NCI-H1694 treated with DMSO at 0.1 percent for 48 hours (cell line): ENCODE measurements at regions not wholly inside any gene's neighbourhood (a gene's known extent, or its start where the extent isn't known, plus 50 kb on each side); places are given as distances from the start of the nearest gene placed in this dataset.
"Not testable (repeated sequence)": the region's sequence is repeated elsewhere in the genome, so short reads cannot be mapped to it uniquely, and the experiment has no call there.

Experiments
- DNase-seq: peaks from one replicate; lab custom pipeline; 2025; lab: John Stamatoyannopoulos, UW

GRCh38 chr1:199044191-199044590 lies 405.4 kb downstream of the PTPRC start:
- DNase-seq, result no peak

- no peak for DNase-seq
These were observed 407.8 kb downstream of the PTPRC start for GRCh38 chr1:199046618-199047017.

GRCh38 chr1:199054694-199055093 lies 415.9 kb downstream of the PTPRC start:
- no peak for DNase-seq

- no peak for DNase-seq
These were observed 418.5 kb downstream of the PTPRC start for GRCh38 chr1:199057322-199057721.

DNA sequence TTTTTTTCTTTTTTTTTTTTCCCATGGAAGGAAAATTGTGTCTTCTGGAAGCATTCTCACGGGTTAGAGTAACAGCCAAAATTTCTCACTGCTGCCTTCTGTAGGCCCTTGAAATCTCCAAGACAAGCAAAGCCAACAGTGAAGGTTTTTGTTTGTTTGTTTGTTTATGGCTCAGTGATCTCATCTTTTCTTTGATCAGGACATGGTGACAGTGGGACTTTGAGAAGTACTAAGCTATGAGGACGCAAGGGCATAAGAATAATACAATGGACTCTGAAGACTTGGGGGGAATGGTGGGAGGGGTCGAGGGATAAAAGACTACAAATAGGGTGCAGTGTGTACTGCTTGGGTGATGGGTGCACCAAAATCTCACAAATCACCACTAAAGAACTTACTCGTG lies 419.4 kb downstream of the PTPRC start:
- no peak for DNase-seq

DNA sequence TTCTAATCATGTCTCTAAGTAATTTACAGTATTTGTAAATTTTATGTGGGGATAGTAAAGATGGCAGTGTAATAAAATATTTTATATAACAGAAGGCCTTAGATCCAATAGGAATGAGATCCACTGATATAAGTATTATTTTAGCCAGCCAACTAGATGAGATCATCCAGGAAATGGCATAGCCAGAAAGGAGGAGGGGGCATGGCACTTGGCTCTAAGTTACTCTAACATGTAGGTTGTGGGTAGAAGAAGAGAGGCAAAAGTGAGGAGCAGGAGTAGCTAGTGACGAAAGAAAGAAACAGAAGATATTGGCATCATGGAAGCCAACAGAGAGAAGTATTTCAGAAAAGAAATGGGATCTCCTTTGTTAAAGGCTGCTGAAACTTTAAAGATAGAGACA lies 426.1 kb downstream of the PTPRC start:
- DNase-seq, result no peak

GRCh38 chr1:199067483-199067882 lies 428.6 kb downstream of the PTPRC start:
- DNase-seq, result no peak

DNA sequence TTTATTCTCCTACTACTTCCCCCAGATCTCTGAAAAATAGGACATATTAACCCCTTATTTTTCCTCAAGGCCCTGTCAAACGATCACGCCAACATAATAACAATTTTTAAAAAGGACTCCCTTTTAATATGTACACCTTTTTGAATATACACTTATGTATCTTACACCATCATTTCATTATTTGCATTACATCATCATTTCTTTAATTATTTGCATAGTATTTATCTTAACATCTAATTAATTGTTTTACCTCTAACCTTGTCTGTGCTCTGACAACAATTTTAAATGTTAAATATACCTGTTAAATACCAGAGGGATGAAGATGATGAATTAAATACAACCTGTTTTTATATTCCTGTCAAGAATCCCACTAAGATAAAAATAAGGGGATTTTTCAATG lies 432.2 kb downstream of the PTPRC start:
- DNase-seq, result no peak

DNA sequence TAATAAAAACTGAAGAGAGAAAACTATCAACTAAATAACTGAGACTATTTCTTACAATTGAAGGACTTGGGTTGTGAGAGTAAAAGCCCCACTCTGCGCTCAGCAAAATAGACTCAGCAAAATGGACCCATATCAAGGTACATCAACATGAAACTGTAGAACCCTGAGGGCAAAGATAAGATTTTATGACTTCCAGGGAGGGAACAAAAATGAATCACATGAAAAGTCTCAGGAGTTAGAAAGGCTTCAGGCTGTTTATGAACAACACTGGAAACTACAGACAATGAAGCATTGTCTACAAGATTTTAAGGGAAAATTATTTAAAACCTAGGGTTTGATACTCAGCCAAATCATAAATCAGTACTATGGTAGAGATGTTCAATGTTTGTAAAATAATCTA lies 434.3 kb downstream of the PTPRC start:
- no peak for DNase-seq

GRCh38 chr1:199075792-199076191 lies 437.0 kb downstream of the PTPRC start:
- DNase-seq, result no peak

DNA sequence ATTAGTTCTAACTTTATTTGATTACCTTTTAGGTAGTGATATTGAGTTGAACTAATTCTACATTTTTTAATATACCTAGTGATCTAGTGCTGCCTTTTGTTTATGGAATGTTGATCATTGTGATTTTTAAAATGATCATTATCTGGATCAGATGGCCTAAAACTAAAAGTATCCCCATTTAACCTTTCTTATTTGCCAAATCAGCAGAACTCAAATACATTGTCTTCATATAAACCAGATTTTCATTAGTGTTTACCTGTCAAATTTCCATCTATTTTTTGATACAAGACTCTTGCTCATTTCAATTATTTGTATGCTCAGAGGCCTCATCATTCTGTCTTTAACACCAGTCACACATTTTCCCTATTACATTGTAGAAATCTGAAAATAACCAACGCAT lies 441.2 kb downstream of the PTPRC start:
- DNase-seq, result no peak

GRCh38 chr1:199081739-199082138 lies 442.9 kb downstream of the PTPRC start:
- DNase-seq, result no peak

GRCh38 chr1:199082778-199083389 lies 444.0 kb downstream of the PTPRC start:
- DNase-seq, result no peak

DNA sequence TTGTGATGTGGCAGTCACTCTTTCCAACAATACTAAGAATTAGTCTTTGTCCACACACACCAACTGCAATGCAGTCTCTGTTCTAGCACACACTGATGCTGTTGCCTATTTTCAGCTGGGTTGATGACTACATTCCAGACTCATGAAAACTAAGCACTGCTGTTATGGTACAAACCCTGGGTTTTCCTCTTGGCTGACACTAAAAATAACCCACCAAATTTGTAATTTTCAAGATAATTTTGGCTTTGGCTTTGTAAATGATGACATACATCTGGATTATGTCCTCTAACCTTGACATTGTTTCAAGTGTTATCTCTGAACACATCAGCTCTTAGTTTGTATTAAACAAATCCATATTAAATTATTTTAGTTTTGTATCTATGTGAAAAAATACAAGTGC lies 444.8 kb downstream of the PTPRC start:
- DNase-seq, result no peak

- DNase-seq, result no peak
These were observed 445.5 kb downstream of the PTPRC start for GRCh38 chr1:199084293-199084692.

GRCh38 chr1:199085903-199086302 lies 447.1 kb downstream of the PTPRC start:
- DNase-seq, result no peak

- no peak for DNase-seq
These were observed 448.3 kb downstream of the PTPRC start for GRCh38 chr1:199087144-199087543.

DNA sequence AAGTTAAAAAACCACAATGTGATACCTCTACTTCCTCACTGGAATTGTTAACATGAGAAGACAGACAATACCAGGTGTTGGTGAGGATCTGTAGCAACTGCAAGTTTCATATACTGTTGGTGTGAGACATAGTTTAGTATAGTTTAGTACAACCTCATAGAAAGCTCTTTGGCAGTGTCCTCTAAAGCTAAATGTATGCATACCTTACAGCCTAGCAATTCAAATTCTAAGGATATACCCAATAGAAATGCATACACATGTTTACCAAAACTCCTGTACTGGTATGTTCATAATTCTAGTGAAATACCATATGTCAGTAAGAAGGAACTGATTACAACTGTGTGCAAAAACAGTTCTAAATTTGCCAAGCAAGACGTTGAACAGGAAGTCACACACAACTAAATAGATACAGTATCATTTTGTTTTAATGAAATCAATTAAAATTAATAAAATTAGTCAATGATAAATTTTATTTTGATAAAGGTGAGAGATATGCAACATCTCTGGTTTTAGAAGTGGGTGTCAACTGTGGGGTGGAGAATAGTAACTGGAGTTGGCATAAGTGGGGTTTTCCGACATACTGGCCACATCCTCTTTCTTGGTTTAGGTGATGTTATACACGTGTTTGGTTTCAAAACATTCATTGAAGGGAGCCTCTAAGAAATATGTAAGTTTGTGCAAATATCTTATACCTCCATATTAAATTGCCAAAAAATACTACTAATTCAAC lies 450.7 kb downstream of the PTPRC start:
- no peak for DNase-seq

DNA sequence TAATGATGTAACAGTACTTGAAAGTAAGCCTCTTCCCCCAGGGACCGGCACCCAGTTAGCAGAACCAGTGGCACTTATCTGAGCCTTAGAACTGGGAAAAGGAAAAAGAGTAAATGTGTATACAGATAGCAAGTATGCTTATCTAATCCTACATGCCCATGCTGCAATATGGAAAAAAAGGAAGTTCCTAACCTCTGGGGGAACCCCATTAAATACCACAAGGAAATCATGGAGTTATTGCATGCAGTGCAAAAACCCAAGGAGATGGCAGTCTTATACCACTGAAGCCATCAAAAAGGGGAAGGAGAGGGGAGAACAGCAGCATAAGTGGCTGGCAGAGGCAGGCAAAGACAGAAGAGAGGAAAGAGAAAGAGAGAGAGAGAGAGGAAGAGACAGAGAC lies 456.8 kb downstream of the PTPRC start:
- not testable (repeated sequence) for DNase-seq

DNA sequence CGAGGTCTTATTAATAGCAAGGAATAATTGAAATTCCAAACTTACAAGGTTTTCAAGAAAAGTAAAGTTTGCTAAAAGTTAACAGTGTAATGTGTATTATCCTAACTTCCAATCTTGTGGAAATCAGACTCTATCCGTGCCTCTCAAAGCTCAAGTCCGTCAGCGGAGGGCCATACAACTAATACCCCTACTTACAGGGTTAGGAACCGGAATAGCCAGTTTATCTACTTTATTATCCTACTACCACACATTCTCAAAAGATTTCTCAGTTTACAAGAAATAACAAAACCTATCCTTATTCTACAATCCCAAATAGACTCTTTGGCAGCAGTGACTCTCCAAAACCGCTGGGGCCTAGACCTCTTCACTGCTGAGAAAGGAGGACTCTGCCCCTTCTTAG lies 457.8 kb downstream of the PTPRC start:
- DNase-seq, result no peak

- DNase-seq, result no peak
These were observed 459.6 kb downstream of the PTPRC start for GRCh38 chr1:199098468-199098867.

- no peak for DNase-seq
These were observed 462.3 kb downstream of the PTPRC start for GRCh38 chr1:199101139-199101538.

GRCh38 chr1:199101635-199102034 lies 462.8 kb downstream of the PTPRC start:
- no peak for DNase-seq

GRCh38 chr1:199102239-199102638 lies 463.4 kb downstream of the PTPRC start:
- DNase-seq, result no peak
